Epithelial cell of prostate (primary cell): ENCODE measurements at regions not wholly inside any gene's neighbourhood (a gene's known extent, or its start where the extent isn't known, plus 50 kb on each side); places are given as distances from the start of the nearest gene placed in this dataset.

Experiments used
- DNase-seq: peaks from one replicate; pipeline ENCODE4 v3.0.0-alpha.2; 2011; ENCODE audit warnings: low read depth, low spot score
- H3K27ac ChIP-seq: fragments of 450-650 bp; 2 replicates; pipeline ENCODE4 v1.5.1; 2017; ENCODE audit warnings: mild to moderate bottlenecking

GRCh38 chr9:118162716-118163115, 458.5 kb downstream of the TLR4 start:
- DNase-seq, result no peak
- no peak overlapping the region for H3K27ac ChIP-seq

GRCh38 chr9:118163751-118164150, 459.5 kb downstream of the TLR4 start:
- no peak overlapping the region for H3K27ac ChIP-seq
- no peak for DNase-seq

DNA sequence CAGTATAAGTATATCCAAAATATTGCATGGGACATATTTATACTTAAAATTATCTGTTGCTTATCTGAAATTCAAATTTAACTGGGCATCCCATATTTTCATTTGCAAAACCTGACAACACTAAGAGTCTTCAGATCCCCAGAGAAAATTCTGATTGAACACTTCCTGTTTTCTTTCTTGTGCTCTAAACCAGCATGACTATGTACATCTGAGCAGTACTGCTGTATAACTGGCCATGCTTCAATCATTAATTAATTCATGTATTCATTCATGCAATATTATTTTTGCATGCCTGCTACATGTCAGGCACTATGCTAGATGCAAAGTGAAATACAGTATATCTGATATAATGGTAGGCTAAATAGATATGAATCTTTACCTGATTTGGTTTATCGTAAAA, 461.2 kb downstream of the TLR4 start:
- no peak overlapping the region for H3K27ac ChIP-seq
- no peak for DNase-seq

DNA sequence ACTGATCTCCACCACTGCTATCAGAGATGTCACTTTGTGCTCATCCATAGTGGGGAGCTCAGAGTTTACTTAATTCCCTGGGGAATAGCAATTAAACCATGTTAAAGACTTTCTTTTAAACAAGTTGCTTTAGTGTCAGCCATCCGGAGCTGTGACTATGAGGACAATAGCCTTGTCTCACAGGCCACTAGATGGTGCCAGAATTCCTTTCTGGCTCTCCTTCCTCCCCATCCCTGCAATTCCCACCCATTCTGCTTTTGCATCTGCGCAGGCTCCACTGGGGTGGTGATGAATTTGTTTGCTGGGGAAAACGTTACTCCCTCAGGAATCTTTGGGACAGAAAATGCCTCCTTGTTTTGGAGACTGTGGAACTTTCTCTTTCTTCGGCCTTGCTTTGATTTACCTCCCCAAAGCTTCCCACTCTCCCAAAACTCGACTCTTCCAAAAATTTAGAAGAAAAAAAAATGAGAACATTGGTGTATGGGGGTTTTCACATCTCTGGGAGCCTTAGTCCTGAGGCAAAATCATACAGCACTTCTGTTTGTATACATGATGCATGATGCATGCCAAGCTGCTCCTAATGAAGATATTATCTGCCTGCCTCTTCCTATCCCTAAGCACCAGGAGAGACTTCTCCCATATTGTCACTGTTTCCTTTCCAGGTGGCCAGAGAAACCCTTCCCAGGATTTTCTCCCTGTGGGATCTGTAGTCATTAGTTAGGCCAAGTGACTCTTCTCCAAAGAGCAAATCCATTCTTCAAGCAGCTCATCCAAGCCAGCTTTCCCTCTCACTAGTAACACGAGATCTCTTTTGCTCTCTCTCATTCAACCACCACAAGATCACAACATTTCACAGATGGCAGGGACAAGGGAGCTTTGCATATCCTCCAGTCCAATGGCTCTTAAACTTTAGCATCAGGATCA, 466.1 kb downstream of the TLR4 start:
- no peak overlapping the region for H3K27ac ChIP-seq
- DNase-seq, result no peak

- no peak overlapping the region for H3K27ac ChIP-seq
Observed at GRCh38 chr9:118177241-118177640, 473.0 kb downstream of the TLR4 start.

GRCh38 chr9:118183576-118183975, 479.4 kb downstream of the TLR4 start:
- DNase-seq, result no peak
- H3K27ac ChIP-seq, result no peak overlapping the region

More at GRCh38 chr9:118177241-118177640, 473.0 kb downstream of the TLR4 start:
- DNase-seq, result no peak

DNA sequence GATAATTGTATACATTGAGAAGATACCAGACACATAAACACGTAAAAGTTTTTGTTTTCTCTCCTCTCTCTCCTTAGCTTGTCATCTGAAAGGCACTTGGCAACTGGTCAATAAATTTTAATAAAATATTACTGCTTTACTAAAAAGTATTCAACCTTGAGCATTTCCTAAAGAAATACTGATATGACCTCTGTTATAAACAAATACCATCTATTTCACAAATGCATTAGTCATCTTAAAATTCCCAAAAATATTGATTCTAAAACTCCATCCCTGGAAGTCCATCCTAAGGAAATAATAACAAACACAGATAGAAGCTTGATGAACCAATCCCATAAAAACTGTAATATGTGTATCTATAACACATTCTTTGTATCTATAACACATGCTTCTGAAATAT, 483.2 kb downstream of the TLR4 start:
- no peak for DNase-seq
- no peak overlapping the region for H3K27ac ChIP-seq

DNA sequence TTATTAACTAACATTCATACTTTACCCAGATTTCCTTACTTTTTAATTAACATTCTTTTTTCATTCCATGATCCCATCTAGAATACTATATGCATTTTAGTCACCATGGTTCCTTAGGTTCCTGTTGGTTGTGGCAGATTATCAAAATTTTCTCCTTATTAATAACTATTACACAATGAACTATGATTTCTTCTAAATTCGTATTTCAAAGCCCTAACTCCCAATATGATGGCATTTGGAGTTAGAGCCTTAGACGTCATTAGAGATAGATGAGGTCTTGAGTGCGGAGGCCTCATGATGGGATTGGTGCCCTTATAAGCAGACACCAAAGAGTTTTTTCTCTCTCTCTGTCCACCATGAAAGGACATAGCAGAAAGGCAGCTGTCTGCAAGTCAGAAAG, 485.4 kb downstream of the TLR4 start:
- no peak for DNase-seq
- no peak overlapping the region for H3K27ac ChIP-seq

DNA sequence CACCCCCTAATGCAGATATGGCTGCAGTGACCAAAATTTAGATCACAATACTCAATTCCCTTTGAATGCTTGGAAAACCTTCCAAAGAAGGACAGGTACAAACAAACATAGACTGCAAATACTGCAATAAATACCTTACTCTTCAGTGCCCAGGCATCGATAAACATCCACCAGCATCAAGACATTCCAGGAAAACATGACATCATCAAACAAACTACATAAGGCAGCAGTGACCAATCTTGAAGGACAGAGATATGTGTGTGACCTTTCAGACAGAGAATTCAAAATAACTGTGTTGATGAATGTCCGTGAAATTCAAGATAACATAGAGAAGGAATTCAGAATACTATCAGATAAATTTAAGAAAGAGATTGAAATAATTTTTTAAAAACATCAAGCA, 488.6 kb downstream of the TLR4 start:
- no peak for DNase-seq
- H3K27ac ChIP-seq, result no peak overlapping the region

DNA sequence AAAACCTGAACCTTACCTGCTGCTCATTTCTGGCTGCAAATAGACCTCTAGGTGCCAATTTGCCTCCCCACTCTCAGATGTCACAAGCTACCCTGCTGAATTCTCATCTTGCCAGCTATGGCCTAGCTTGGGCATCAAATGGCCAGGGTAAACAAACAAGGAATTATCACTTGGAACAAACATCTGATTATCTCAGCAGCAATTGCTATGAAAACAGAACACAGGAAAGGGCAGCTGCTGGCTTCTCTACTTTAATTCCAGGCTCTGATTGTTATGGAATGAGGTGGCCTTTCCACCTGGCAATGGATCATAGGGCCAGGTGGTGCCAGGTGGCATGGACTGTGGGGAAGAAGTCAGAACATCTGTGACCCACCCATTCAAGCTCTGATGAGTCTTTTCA, 505.1 kb downstream of the TLR4 start:
- H3K27ac ChIP-seq, result no peak overlapping the region
- DNase-seq, result no peak

DNA sequence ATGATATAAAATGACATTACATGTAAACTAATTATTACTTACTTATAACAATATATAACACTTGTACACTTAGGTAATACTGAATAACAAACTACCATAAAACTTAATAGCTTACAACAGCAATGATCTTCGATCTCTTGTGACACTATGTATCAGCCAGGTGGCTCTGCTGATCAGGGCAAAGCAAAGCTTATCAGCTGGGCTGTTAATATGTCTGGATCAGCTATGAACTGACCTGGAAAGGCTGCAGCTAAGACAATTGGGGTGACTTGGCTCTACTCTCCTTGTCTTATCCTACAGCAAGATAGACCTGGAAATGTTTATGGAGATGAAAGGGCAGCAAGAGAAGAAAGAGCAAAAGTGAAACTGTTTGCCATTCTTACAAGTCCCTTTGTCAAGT, 511.3 kb downstream of the TLR4 start:
- DNase-seq, result no peak
- H3K27ac ChIP-seq, result no peak overlapping the region

GRCh38 chr9:118222375-118222774, 518.2 kb downstream of the TLR4 start:
- no peak overlapping the region for H3K27ac ChIP-seq
- DNase-seq, result no peak

- no peak overlapping the region for H3K27ac ChIP-seq
- no peak for DNase-seq
Observed at GRCh38 chr9:118223111-118223510, 518.9 kb downstream of the TLR4 start.

GRCh38 chr9:118230329-118230728, 526.1 kb downstream of the TLR4 start:
- no peak for DNase-seq
- H3K27ac ChIP-seq, result no peak overlapping the region

DNA sequence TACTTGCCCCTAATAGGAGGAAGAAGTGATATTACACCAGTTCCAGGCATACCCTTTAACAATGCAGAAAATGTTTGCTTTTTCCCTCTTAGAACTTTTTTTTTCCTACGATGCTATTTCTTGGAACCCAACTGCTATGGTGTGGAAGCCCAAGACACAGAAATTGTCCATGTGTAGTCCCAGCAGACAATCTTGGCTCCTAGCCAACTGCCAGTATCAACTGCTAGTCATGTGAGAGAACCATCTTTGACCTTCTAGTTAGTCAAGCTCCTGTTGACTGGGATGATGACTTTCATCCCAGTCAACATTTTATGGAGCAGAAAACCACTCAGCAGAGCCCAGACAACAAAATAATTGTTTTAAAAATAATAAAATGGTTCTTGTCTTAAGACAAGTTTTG, 532.4 kb downstream of the TLR4 start:
- DNase-seq, result no peak
- H3K27ac ChIP-seq, result no peak overlapping the region

DNA sequence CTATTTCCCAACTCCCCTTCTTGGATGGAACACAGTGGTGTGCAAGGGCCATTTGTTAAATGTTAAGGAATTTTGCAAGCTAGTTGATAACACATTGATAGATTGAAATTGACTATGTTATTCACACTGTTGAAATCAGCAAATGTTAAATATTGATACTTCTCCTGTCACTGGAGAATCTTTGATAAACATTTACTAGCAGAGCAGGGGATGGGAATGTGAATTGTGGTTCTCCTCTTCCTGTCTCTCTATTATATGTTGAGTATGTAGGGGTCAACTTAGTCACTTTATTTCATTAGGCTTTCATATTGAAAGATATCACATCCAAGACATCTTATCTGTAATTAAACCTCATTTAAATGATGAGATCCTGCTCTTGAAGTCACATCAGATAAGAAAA, 533.9 kb downstream of the TLR4 start:
- DNase-seq, result no peak
- no peak overlapping the region for H3K27ac ChIP-seq

- no peak overlapping the region for H3K27ac ChIP-seq
- DNase-seq, result no peak
Observed at GRCh38 chr9:118252027-118252426, 547.8 kb downstream of the TLR4 start.

DNA sequence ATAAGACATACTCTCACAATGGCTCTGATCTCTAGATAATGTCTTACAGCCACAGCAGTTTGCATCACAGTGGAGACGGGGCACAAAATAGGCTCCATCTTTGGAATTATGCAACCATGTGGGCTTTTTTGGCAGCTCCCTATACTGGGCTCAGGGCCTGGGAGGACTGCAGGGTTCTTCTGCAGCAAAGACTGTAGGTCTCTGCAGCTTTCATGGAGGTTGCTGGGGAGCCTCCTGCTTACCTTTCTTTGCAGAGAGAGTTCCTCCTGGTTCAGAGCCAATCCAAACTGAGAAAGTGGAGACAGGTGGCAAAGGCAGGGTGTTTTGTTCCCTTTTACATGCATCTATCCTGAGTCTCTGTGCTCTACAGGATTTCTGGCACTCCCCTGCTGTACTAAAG, 558.0 kb downstream of the TLR4 start:
- no peak for DNase-seq
- H3K27ac ChIP-seq, result no peak overlapping the region

DNA sequence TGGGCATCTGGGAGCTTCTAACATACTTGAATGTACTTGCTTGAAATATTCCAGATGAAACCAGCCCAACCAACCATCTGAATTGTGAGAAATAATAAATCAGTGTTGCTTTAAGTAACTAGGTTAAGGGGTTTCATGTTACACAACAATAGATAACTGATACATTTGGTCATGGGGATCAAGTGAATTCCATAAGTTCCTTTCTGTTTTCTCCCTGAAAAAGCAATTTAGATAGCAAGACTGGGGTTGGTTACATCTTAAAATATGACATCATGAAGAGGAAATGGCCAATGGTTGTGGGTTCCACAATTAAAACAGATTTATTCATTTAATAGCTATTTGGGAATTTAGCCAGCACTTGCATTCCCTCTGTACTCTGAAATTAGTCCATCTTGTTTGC, 559.7 kb downstream of the TLR4 start:
- no peak for DNase-seq
- no peak overlapping the region for H3K27ac ChIP-seq

GRCh38 chr9:118268046-118268445, 563.8 kb downstream of the TLR4 start:
- no peak for DNase-seq
- H3K27ac ChIP-seq, result no peak overlapping the region

DNA sequence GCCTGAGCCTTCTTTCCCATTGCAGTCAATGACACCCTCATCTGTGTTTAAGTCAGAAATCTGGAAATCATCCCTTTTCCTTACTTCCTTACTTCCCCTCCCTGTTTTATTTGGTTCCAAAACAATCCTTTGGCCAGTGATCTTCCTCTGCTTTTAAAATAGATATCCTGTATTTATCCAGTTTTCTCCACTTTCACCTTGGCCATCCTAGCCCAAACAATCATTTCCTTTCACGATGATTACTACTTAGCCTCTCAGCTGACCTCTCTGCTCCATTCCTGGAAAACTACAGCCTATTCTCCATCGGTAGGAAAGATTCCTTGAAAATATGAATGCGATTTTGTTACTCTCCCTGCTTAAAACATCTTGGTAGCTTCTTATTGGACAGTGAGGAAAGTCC, 565.4 kb downstream of the TLR4 start:
- DNase-seq, result no peak
- no peak overlapping the region for H3K27ac ChIP-seq

DNA sequence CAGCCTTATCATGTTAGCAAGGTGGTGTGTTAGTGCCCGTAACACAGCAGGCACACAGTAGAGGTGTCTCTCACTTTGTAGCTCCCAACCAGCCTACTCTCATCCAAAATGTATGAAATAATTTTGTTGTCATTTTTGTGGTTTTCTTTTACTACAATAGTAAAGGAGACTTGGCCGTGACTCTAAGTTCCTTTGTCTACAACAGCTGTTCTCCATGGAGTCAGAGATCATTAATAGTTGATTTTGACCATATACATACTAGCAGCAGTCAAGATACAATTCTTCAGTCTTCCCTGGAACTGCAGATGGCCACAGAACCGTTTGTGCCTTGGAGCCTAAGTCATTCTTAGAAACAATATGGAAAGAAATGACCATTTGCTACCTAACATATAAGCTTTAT, 567.1 kb downstream of the TLR4 start:
- DNase-seq, result no peak
- H3K27ac ChIP-seq, result no peak overlapping the region
